Heart right ventricle (tissue), 16 donors: ENCODE measurements at regions not wholly inside any gene's neighbourhood (a gene's known extent, or its start where the extent isn't known, plus 50 kb on each side); places are given as distances from the start of the nearest gene placed in this dataset.
A peak's percentile ranks its signal among the peaks of the same experiment; 100 is the strongest.

Experiments used
- ATAC-seq, 8 donors: fragments of 200-7000 bp; cut with Tn5 transposase; one replicate each; pipeline ENCODE4 v1.9.1; 2020; ENCODE audit warnings: mild to moderate bottlenecking in 8 of 8, moderate library complexity in 8 of 8, moderate number of reproducible peaks in 1 of 8
- DNase-seq, 2 donors: peaks; one replicate each; pipeline ENCODE4 v3.0.0-alpha.2; 2020
- H3K27ac ChIP-seq, 10 donors: fragments of 200-600 bp; sonication (generic) in 2 of 10; one replicate each; pipeline versions ENCODE4 v1.5.0 to v1.8.0; 2020 to 2022; ENCODE audit warnings: mild to moderate bottlenecking in 3 of 10
- H3K27me3 ChIP-seq, 7 donors: fragments of 200-600 bp; one replicate each; pipeline ENCODE4 v1.8.0; 2021 to 2022; ENCODE audit warnings: mild to moderate bottlenecking in 2 of 7
- H3K36me3 ChIP-seq, 9 donors: fragments of 200-600 bp; sonication (generic) in 1 of 9; one replicate each; pipeline versions ENCODE4 v1.5.0 to v1.8.0; 2020 to 2022; ENCODE audit warnings: mild to moderate bottlenecking in 2 of 9
- H3K4me1 ChIP-seq, 9 donors: fragments of 200-600 bp; sonication (generic) in 1 of 9; one replicate each; pipeline versions ENCODE4 v1.5.0 to v1.8.0; 2020 to 2022; ENCODE audit warnings: mild to moderate bottlenecking in 4 of 9
- H3K4me3 ChIP-seq, 10 donors: fragments of 200-600 bp; sonication (generic) in 2 of 10; one replicate each; pipeline versions ENCODE4 v1.5.0 to v1.8.0; 2020 to 2022; ENCODE audit warnings: mild to moderate bottlenecking in 7 of 10, moderate library complexity in 2 of 10
- H3K9me3 ChIP-seq, 11 donors: fragments of 200-600 bp in 10 of 11; sonication (generic) in 2 of 11; one replicate each; pipeline versions ENCODE4 v1.5.0 to v1.8.0; 2013 to 2022; ENCODE audit warnings: mild to moderate bottlenecking in 2 of 11, control low read depth in 1 of 11, moderate library complexity in 1 of 11
- WGBS, 2 donors: extraction: QIAGEN DNeasy Blood & Tissue Kit; methylation state at CpG; one replicate each; pipeline ENCODE4 v1.1.7; 2013; ENCODE audit warnings: inconsistent platforms in 1 of 2; 5-methylcytosine and 5-hydroxymethylcytosine counted together
- intact Hi-C, 10 donors: fragments of 100-400 bp; cut with DNase I; formaldehyde crosslinking; loops; one replicate each; pipeline versions ENCODE4 v1.11.1 to v1.14.2; 2022
- TF ChIP-seq, protein P1 (sequence below), 9 donors: fragments of 200-600 bp; sonication (generic) in 2 of 9; IDR thresholded peaks; one replicate each; pipeline versions ENCODE4 v1.5.0 to v1.8.0; 2021 to 2022; ENCODE audit warnings: antibody characterized with exemption in 9 of 9, mild to moderate bottlenecking in 5 of 9, moderate library complexity in 1 of 9
- donor health status: Arrhythmogenic right ventricular cardiomyopathy.
- donor health status: ischemic (EF 13 %, LVEDD 7.1; RV severe dilation, severe dysfunction).
- donor health status: healthy with polysubstance abuse.
- donor health status: DM: no; HTN: yes; CAD: no.
- donor health status: DM: no; HTN: no; CAD: no.
- donor health status: ischemic (EF 25% LVEDD 6.9; RV normal size, moderate dysfunction).
- donor health status: ischemic (EF 25% LVEDD 5.7; RV mildly dilated, moderate dysfunction).
- donor health status: healthy.
- donor health status: DM: yes; HTN: yes; CAD: no.
- donor health status: Ischemic cardiomyopathy.
- donor health status: ischemic (EF 35%, LVEDD 5.7; RV mildly dilated, moderate dysfunction).
- donor health status: nonischemic (EF 11% LVEDD 7.7; RV severe dilation, severe dysfunction).
- donor health status: DM: yes; HTN: yes; CAD: no.
- donor health status: PGD.
- donor health status: ischemic (EF 29% LVEDD 5.4; RV normal size, mild dysfunction).
- donor health status: nonischemic (EF 23%, LVEDD 6.1; RV moderate dilation, normal function).

DNA sequence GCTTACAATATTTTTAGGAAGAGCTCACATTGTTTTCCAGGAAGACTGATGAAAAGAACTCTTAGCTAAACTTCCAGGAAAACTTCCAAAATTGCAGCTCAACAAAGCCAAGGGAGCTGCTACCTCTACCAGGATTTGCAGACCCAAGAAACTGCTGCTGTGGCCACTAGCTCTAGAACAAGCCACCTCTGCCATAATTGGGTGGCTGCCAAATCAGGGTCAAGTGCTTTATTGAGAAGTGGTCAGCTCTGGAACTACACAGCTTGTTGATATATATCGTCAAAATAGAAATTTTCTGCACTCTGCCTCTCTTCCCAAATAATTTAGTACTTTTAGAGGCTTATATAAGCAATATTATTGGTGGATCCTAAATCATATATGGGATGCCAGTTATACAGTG is 371.8 kb upstream of the CHORDC1 start:
- Histone ChIP-seq H3K36me3 (no peaks in the 10 kb centered on the region), H3K4me1 (no peaks in the 10 kb centered on the region), H3K27me3 (no peaks in the 10 kb centered on the region), H3K9me3 (peaks cover 0 to 6% (median 0%) of the 10 kb centered on the region in 11 donors), H3K4me3 (no peak overlapping the region), H3K27ac (no peak overlapping the region)
- peak in 1 of 2 donors; percentile 3 for DNase-seq
- WGBS, 2 donors, result 18 to 44% methylated on average over 1 of the region's 1 CpG
- intact Hi-C loops, result no loop called here
- no peak for ATAC-seq
- TF ChIP-seq, protein P1, sequence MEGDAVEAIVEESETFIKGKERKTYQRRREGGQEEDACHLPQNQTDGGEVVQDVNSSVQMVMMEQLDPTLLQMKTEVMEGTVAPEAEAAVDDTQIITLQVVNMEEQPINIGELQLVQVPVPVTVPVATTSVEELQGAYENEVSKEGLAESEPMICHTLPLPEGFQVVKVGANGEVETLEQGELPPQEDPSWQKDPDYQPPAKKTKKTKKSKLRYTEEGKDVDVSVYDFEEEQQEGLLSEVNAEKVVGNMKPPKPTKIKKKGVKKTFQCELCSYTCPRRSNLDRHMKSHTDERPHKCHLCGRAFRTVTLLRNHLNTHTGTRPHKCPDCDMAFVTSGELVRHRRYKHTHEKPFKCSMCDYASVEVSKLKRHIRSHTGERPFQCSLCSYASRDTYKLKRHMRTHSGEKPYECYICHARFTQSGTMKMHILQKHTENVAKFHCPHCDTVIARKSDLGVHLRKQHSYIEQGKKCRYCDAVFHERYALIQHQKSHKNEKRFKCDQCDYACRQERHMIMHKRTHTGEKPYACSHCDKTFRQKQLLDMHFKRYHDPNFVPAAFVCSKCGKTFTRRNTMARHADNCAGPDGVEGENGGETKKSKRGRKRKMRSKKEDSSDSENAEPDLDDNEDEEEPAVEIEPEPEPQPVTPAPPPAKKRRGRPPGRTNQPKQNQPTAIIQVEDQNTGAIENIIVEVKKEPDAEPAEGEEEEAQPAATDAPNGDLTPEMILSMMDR (IDR thresholded peaks at IDR 0.05), result no peak

GRCh38 chr11:90593099-90593498 is 370.2 kb upstream of the CHORDC1 start:
- Histone ChIP-seq H3K9me3 (peaks cover 0 to 6% (median 0%) of the 10 kb centered on the region in 11 donors), H3K4me3 (no peak overlapping the region), H3K27ac (no peak overlapping the region), H3K36me3 (no peaks in the 10 kb centered on the region), H3K27me3 (no peaks in the 10 kb centered on the region), H3K4me1 (no peaks in the 10 kb centered on the region)
- DNase-seq, result no peak
- TF ChIP-seq, protein P1 (IDR thresholded peaks at IDR 0.05), result no peak
- intact Hi-C loops, result no loop called here
- ATAC-seq, result no peak
- 69 to 91% methylated on average over 1 of the region's 1 CpG for WGBS, 2 donors

- 96 to 98% methylated on average over 1 of the region's 1 CpG for WGBS, 2 donors
- Histone ChIP-seq H3K4me1 (no peaks in the 10 kb centered on the region), H3K27ac (no peak overlapping the region), H3K9me3 (peaks cover 0 to 6% (median 0%) of the 10 kb centered on the region in 11 donors), H3K4me3 (no peak overlapping the region), H3K36me3 (no peaks in the 10 kb centered on the region), H3K27me3 (no peaks in the 10 kb centered on the region)
- DNase-seq, result no peak
- TF ChIP-seq, protein P1 (IDR thresholded peaks at IDR 0.05), result no peak
- ATAC-seq, result no peak
- intact Hi-C loops, result no loop called here
Observed at GRCh38 chr11:90590286-90590685, 367.4 kb upstream of the CHORDC1 start.

DNA sequence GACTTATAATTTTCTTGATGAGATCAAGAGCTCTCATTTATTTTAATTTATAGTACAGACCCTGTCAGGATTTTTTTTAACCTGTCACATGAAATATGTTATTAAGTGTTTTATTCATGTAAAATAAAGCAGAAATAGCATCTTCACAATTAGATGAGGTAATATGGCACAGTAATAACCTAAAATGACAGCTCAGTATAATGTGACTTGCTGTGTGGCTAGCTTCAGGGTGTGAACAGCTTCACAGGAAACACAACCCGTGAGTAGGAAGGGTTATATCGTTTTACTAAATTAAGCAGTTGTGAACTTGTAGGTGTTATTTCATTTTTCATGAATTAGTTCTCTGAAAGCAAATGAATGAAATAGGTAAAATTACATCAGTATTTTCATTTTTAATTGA is 366.9 kb upstream of the CHORDC1 start:
- Histone ChIP-seq H3K36me3 (no peaks in the 10 kb centered on the region), H3K4me1 (no peaks in the 10 kb centered on the region), H3K4me3 (no peak overlapping the region), H3K27me3 (no peaks in the 10 kb centered on the region), H3K9me3 (peaks cover 0 to 6% (median 0%) of the 10 kb centered on the region in 11 donors), H3K27ac (no peak overlapping the region)
- ATAC-seq (no peak), DNase-seq (no peak)
- TF ChIP-seq, protein P1 (IDR thresholded peaks at IDR 0.05), result no peak
- intact Hi-C loops, result no loop called here
- 55 to 67% methylated on average over 2 of the region's 2 CpGs for WGBS, 2 donors
